ENCODE measurements at regions not wholly inside any gene's neighbourhood (a gene's known extent, or its start where the extent isn't known, plus 50 kb on each side); places are given as distances from the start of the nearest gene placed in this dataset.

GRCh38 chr9:89922099-89922498 is 317.3 kb downstream of the GADD45G start:
- no peak overlapping the region for H3K4me3 ChIP-seq (ENCODE audit: low read depth, low read length)
- DNase-seq (ENCODE audit: low read depth), result no peak
- no peak for TF ChIP-seq CTCF (IDR thresholded peaks at IDR 0.05; ENCODE audit: control insufficient read depth, extremely low read depth, insufficient read depth)

- no peak overlapping the region for H3K4me3 ChIP-seq (ENCODE audit: low read depth, low read length)
- no peak for TF ChIP-seq CTCF (IDR thresholded peaks at IDR 0.05; ENCODE audit: control insufficient read depth, extremely low read depth, insufficient read depth)
- no peak for DNase-seq (ENCODE audit: low read depth)
Observed at GRCh38 chr9:89923174-89923573, 318.4 kb downstream of the GADD45G start.

GRCh38 chr9:89923961-89924504 is 319.2 kb downstream of the GADD45G start:
- DNase-seq (ENCODE audit: low read depth), result no peak
- TF ChIP-seq CTCF (IDR thresholded peaks at IDR 0.05; ENCODE audit: control insufficient read depth, extremely low read depth, insufficient read depth), result peak; percentile 14; the same call in 1 of the 2 replicates
- no peak overlapping the region for H3K4me3 ChIP-seq (ENCODE audit: low read depth, low read length)

- H3K4me3 ChIP-seq (ENCODE audit: low read depth, low read length), result no peak overlapping the region
- no peak for DNase-seq (ENCODE audit: low read depth)
- TF ChIP-seq CTCF (IDR thresholded peaks at IDR 0.05; ENCODE audit: control insufficient read depth, extremely low read depth, insufficient read depth), result no peak
Observed at GRCh38 chr9:89924611-89925010, 319.8 kb downstream of the GADD45G start.

- DNase-seq (ENCODE audit: low read depth), result peak; percentile 63
- no peak overlapping the region for H3K4me3 ChIP-seq (ENCODE audit: low read depth, low read length)
- no peak for TF ChIP-seq CTCF (IDR thresholded peaks at IDR 0.05; ENCODE audit: control insufficient read depth, extremely low read depth, insufficient read depth)
Observed at GRCh38 chr9:89926167-89926566, 321.4 kb downstream of the GADD45G start.

- TF ChIP-seq CTCF (IDR thresholded peaks at IDR 0.05; ENCODE audit: control insufficient read depth, extremely low read depth, insufficient read depth), result no peak
- H3K4me3 ChIP-seq (ENCODE audit: low read depth, low read length), result no peak overlapping the region
- peak; percentile 92 for DNase-seq (ENCODE audit: low read depth)
Observed at GRCh38 chr9:89926691-89927220, 321.9 kb downstream of the GADD45G start.

- H3K4me3 ChIP-seq (ENCODE audit: low read depth, low read length), result no peak overlapping the region
- DNase-seq (ENCODE audit: low read depth), result no peak
- no peak for TF ChIP-seq CTCF (IDR thresholded peaks at IDR 0.05; ENCODE audit: control insufficient read depth, extremely low read depth, insufficient read depth)
Observed at GRCh38 chr9:89928106-89928505, 323.3 kb downstream of the GADD45G start.
